PC-3 (cell line): ENCODE measurements at regions not wholly inside any gene's neighbourhood (a gene's known extent, or its start where the extent isn't known, plus 50 kb on each side); places are given as distances from the start of the nearest gene placed in this dataset.

Experiments
- ATAC-seq: fragments of 200-7000 bp; cut with Tn5 transposase; 2 replicates; pipeline ENCODE4 v1.9.1; 2020; ENCODE audit warnings: mild to moderate bottlenecking, moderate library complexity
- BruUV-seq: library from RNA; stranded (reverse); fragments of 400-500 nt; replicated peaks from 2 replicates; lab custom pipeline; 2021; lab: Mats Ljungman, UMichigan
- CTCF ChIA-PET: fragments of 300-600 bp; sonication (Branson Sonifier 250); formaldehyde crosslinking; loops from one replicate; lab custom pipeline; 2022; ENCODE audit warnings: antibody characterized with exemption; lab: Charles Lee
- POLR2A ChIA-PET: fragments of 300-600 bp; sonication (Branson Sonifier 250); formaldehyde crosslinking; loops from one replicate; lab custom pipeline; 2022; ENCODE audit warnings: antibody characterized with exemption; ENCODE audit not compliant: unreplicated experiment; lab: Charles Lee
- DNase-seq: peaks from one replicate; pipeline ENCODE4 v3.0.0-alpha.2; 2015
- H2AFZ ChIP-seq: fragments of 300-600 bp; sonication (generic); 2 replicates; pipeline ENCODE4 v1.6.0; 2016; ENCODE audit warnings: antibody characterized with exemption, low read length
- H3F3A ChIP-seq: fragments of 300-600 bp; sonication (generic); one replicate; pipeline ENCODE4 v1.6.0; 2017; ENCODE audit warnings: antibody characterized with exemption, low read length, control low read depth, mild to moderate bottlenecking; ENCODE audit not compliant: unreplicated experiment
- H3K27ac ChIP-seq: fragments of 300-600 bp; sonication (generic); 2 replicates; pipeline ENCODE4 v1.5.1; 2016; ENCODE audit warnings: mild to moderate bottlenecking, low read length
- H3K27me3 ChIP-seq: fragments of 300-600 bp; sonication (generic); 2 replicates; pipeline ENCODE4 v1.6.1; 2016; ENCODE audit warnings: low read length, mixed read lengths
- H3K36me3 ChIP-seq: fragments of 300-600 bp; sonication (generic); 2 replicates; pipeline ENCODE4 v1.6.1; 2016; ENCODE audit warnings: low read depth, mixed run types, low read length, mixed read lengths
- H3K4me1 ChIP-seq: fragments of 300-600 bp; sonication (generic); 2 replicates; pipeline ENCODE4 v1.5.1; 2016; ENCODE audit warnings: low read length; ENCODE audit not compliant: insufficient read depth
- H3K4me2 ChIP-seq: fragments of 300-600 bp; sonication (generic); 2 replicates; pipeline ENCODE4 v1.6.0; 2016; ENCODE audit warnings: low read length
- H3K4me3 ChIP-seq: fragments of 300-600 bp; sonication (generic); 2 replicates; pipeline ENCODE4 v1.5.1; 2016; ENCODE audit warnings: mild to moderate bottlenecking, low read length, mixed read lengths
- H3K79me2 ChIP-seq: fragments of 300-600 bp; sonication (generic); 2 replicates; pipeline ENCODE4 v1.6.1; 2017; ENCODE audit warnings: low read length, mixed read lengths
- H3K9ac ChIP-seq: fragments of 300-600 bp; sonication (generic); 2 replicates; pipeline ENCODE4 v1.6.0; 2016; ENCODE audit warnings: mild to moderate bottlenecking, low read length
- H3K9me2 ChIP-seq: fragments of 300-600 bp; sonication (generic); replicated peaks from 2 replicates; pipeline ENCODE4 v1.6.1; 2016; ENCODE audit warnings: mixed run types, low read length, mixed read lengths
- H3K9me3 ChIP-seq: fragments of 300-600 bp; sonication (generic); 2 replicates; pipeline ENCODE4 v1.6.1; 2016; ENCODE audit warnings: low read length, mixed read lengths
- H4K20me1 ChIP-seq: fragments of 300-600 bp; sonication (generic); 2 replicates; pipeline ENCODE4 v1.6.1; 2016; ENCODE audit warnings: low read length, mixed read lengths
- CTCF ChIP-seq: fragments of 300-600 bp; sonication (generic); conservative IDR thresholded peaks from 2 replicates; pipeline ENCODE4 v1.5.1; 2017; ENCODE audit warnings: antibody characterized with exemption, low read depth, mild to moderate bottlenecking, low read length
- EZH2 ChIP-seq: fragments of 300-600 bp; sonication (generic); IDR thresholded peaks from one replicate; pipeline ENCODE4 v1.6.1; 2017; ENCODE audit warnings: antibody characterized with exemption, mild to moderate bottlenecking, low read length; ENCODE audit not compliant: unreplicated experiment
- EZH2phosphoT487 ChIP-seq: fragments of 300-600 bp; sonication (generic); IDR thresholded peaks from 2 replicates; pipeline ENCODE4 v1.6.1; 2018; ENCODE audit warnings: mild to moderate bottlenecking, antibody characterized with exemption, low read length, borderline replicate concordance
- intact Hi-C: fragments of 100-400 bp; cut with micrococcal nuclease; formaldehyde crosslinking; loops from 2 replicates; pipeline ENCODE4 v1.9.0; 2023

- Histone ChIP-seq H4K20me1 (no peaks in the 10 kb centered on the region), H3K4me3 (no peak overlapping the region), H2AFZ (no peak overlapping the region), H3K9ac (no peak overlapping the region), H3K4me1 (peaks cover 17% of the 10 kb centered on the region), H3K79me2 (no peaks in the 10 kb centered on the region), H3K4me2 (no peak overlapping the region), H3K27me3 (no peaks in the 10 kb centered on the region), H3K9me3 (no peaks in the 10 kb centered on the region), H3K36me3 (no peaks in the 10 kb centered on the region), H3F3A (peaks cover 3% of the 10 kb centered on the region), H3K27ac (no peak overlapping the region), H3K9me2 (no peaks in the 10 kb centered on the region)
- ChIA-PET POLR2A (no interaction called here), CTCF (no interaction called here)
- intact Hi-C loops, result no loop called here
- ATAC-seq (no peak), DNase-seq (no peak)
- no TSS peak for BruUV-seq
- TF ChIP-seq CTCF (no peak), EZH2phosphoT487 (no peak), EZH2 (no peak)
Measured at GRCh38 chr5:86841000-86841644, 223.4 kb downstream of the COX7C start.

GRCh38 chr5:86858442-86858841 is 240.7 kb downstream of the COX7C start:
- H3K9ac ChIP-seq, result no peak overlapping the region
- no peak for ATAC-seq
- H3K27ac ChIP-seq, result no peak overlapping the region
- no peaks in the 10 kb centered on the region for H3K27me3 ChIP-seq
- intact Hi-C loops, result no loop called here
- H3K79me2 ChIP-seq, result no peaks in the 10 kb centered on the region
- no peaks in the 10 kb centered on the region for H3F3A ChIP-seq
- POLR2A ChIA-PET, result no interaction called here
- BruUV-seq, result no TSS peak
- H3K9me2 ChIP-seq, result no peaks in the 10 kb centered on the region
- H3K9me3 ChIP-seq, result no peaks in the 10 kb centered on the region
- no peak overlapping the region for H3K4me3 ChIP-seq
- no peaks in the 10 kb centered on the region for H3K36me3 ChIP-seq
- no peak overlapping the region for H2AFZ ChIP-seq
- H3K4me2 ChIP-seq, result no peak overlapping the region
- no peaks in the 10 kb centered on the region for H3K4me1 ChIP-seq
- DNase-seq, result no peak
- TF ChIP-seq CTCF, result no peak
- no peak for TF ChIP-seq EZH2
- no peak for TF ChIP-seq EZH2phosphoT487
- CTCF ChIA-PET, result interaction anchor here (0.6 kb wide), 1 partner anchor 555 kb away, joined by 3 read pairs; no protein-coding TSS in a partner anchor
- no peaks in the 10 kb centered on the region for H4K20me1 ChIP-seq

- TF ChIP-seq EZH2phosphoT487, result no peak
- TF ChIP-seq CTCF, result no peak
- no peak for TF ChIP-seq EZH2
- CTCF ChIA-PET, result no interaction called here
- BruUV-seq, result no TSS peak
- DNase-seq (peak; percentile 19), ATAC-seq (peak; percentile 77)
- POLR2A ChIA-PET, result no interaction called here
- Histone ChIP-seq H3K9ac (no peak overlapping the region), H3K4me1 (no peaks in the 10 kb centered on the region), H3K9me2 (no peaks in the 10 kb centered on the region), H3K9me3 (no peaks in the 10 kb centered on the region), H2AFZ (no peak overlapping the region), H4K20me1 (no peaks in the 10 kb centered on the region), H3K36me3 (no peaks in the 10 kb centered on the region), H3F3A (no peaks in the 10 kb centered on the region), H3K27me3 (no peaks in the 10 kb centered on the region), H3K27ac (no peak overlapping the region), H3K79me2 (no peaks in the 10 kb centered on the region), H3K4me3 (no peak overlapping the region), H3K4me2 (no peak overlapping the region)
- intact Hi-C loops, result no loop called here
Measured at GRCh38 chr5:86861512-86861911, 243.8 kb downstream of the COX7C start.
